ENCODE measurements at regions not wholly inside any gene's neighbourhood (a gene's known extent, or its start where the extent isn't known, plus 50 kb on each side); places are given as distances from the start of the nearest gene placed in this dataset.
"Not testable (repeated sequence)": the region's sequence is repeated elsewhere in the genome, so short reads cannot be mapped to it uniquely, and the experiment has no call there.

- DNase-seq: no peak
These were observed 90.1 kb upstream of the ABCC4 start for GRCh38 chr13:95391362-95391761.

DNA sequence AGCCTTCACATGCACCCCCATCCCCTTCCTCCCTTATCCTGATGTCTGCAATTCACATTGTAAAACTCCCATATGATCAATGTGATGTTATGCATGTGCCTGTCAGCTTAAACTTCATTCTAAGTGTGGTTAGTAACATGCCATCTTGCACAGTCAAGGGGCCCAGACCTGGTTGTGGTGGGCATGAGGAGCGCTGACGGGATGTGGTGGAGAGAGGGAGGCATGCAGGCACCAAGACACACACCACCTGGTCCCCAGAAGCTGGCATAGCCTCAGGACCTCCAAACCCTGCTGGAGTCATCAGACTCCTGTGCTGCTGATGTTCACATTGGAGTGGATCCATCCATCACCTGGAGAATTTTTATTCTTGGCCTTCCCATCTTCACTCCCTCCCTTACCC lies 90.5 kb upstream of the ABCC4 start:
- DNase-seq: no peak

DNA sequence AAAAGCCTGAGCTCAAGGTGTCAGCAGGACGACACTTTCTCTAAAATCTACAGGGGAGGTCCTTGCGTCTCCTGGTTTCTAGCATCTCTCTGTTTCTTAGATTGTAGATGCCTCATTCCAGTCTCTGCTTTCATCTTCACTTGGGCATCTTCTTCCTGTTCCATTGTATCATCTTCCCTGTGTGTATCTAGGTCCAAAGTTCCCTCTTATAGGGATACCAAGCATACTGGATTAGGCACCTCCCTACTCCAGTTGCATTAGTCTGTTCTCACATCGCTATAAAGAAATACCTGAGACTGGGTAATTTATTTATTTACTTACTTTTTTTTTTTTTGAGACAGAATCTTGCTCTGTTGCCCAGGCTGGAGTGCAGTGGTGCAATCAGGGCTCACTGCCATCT lies 91.3 kb upstream of the ABCC4 start:
- no peak for DNase-seq

DNA sequence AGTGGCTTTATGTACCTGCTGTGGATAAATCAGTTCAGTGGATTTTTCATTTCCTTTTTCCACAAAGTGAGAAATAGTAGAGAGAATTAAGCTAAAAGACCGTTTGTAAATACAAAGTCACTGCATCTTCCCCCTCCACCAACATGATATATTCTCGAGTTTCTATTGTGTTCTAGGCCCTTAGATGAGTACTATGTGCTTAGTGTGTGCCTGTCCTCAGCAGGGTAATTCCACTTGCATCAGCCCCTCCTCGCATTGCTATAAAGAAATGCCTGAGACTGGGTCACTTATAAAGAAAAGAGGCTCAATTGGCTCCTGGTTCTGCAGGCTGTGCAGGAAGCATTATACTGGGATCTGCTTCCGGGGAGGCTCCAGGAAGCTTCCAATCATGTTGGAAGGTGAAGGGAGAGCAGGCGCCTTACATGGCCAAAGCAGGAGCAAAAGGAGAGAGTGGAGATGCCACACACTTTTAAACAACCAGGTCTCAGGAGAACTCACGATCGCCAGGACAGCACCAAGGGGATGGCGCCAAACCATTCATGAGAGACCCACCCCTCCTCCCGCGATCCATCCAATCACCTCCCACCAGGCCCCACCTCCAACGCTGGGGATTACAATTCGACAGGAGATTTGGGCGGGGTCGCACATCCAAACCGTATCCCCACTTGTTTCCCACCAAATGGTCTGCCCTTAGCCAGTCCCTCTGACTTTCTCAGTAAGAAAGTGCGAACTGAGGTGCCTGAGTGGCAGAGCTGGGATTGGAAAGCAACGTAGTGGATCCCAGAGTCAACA lies 102.3 kb upstream of the ABCC4 start:
- no peak for DNase-seq

DNA sequence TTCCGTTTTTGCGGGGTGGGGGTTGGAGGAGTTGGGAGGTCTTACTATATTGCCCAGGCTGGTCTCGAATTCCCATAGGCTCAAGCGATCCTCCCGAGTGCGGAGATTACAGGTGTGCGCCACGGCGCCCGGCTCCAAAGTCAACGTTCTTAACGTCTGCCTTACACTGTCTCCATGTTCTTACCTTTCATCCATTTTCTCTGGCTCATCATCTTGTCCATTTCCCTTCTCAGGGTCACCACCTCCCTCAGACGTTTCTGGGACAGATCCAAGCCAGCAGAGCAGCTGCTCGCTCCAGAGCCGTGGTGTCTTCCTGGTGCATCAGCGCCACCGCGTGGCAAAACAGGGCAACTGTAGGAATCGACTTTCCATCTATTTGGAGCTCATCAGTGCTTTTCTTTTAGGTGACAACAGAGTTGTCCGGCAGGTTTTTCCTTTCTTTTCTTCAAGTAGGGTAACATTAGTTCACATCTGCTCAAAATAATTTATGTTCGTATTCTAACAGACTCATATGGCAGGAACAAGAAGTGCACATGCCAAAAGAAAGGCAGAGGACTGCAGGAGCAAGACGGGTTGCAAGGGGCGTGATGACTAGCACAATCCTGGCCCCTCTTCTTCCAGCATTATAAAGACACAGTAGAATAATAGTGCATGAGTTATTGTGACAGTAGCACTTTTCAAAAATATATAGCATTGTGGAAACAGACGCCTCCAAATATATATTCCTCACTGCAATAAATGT lies 103.1 kb upstream of the ABCC4 start:
- DNase-seq: peak; percentile 75

DNA sequence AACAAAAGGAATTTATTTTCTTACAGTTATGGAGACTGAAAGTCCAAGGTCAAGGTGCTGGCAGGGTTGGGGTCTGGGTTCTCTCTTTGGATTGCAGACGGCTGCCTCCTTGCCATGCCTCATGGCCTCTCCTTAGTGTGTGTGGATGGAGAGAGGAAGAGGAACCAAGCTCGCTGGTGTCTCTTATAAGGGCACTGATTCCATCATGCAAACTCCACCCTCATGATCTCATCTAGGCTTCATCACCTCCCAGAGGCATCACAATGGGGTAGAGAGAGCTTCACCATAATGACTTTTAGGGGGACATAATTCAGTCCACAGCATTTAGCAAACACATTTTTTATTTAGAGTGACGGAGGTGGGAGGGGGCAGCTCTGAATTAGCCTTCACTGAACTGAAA lies 104.9 kb upstream of the ABCC4 start:
- DNase-seq: no peak

GRCh38 chr13:95411428-95412040 lies 110.3 kb upstream of the ABCC4 start:
- peak; percentile 6 for DNase-seq

DNA sequence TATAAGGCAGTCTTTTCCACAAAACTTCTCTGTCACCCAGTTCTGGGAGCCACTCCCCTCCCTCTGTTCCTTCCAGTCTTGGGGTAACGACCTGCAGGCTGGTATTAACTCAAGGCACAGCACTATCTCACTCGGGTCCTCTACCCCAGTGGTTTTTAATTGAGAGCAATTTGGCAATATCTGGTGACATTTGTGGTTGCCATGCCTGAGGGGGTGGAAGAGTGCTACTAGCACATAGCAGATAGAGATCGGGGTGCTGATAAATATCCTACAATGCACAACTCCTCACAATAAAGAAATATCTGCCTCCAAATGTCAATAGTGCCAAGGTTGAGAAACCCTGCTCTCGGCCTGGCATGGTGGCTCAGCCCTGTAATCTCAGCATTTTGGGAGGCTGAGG lies 117.7 kb upstream of the ABCC4 start:
- DNase-seq: no peak

DNA sequence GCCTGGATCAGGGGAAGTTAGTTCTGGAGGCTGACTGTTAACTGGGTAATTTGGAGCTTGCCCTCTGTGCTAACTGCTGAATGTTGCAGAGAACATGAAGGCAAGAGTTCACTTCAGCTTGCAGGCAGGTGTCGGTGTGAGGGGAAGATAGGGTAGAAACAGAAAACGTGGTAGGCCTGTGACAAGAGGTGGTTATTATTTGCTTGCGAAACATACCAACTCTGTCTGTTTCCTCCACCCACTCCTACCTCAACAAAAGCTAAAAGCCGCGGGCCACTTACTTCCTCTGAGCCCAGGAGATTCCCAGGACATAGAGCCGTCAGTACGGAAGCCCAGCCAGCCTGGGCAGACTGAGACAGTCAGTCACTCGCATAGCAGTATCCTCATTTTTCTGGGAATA lies 119.2 kb upstream of the ABCC4 start:
- DNase-seq: no peak

DNA sequence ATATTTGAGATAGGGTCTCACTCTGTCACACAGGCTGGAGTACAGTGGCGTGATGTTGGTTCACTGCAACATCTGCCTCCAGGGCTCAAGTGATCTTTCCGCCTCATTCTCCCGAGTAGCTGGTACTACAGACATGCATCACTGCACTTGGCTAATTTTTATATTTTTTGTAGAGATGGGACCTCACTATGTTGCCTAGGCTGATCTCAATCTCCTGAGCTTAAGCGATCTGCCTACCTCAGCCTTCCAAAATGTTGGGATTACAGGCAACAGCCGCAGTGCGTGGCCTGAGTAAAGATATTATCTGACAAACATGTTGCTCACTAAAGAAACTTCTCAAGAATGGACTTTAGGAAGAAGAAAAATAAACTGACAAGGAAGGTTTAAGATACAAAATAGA lies 125.4 kb upstream of the ABCC4 start:
- DNase-seq: no peak

DNA sequence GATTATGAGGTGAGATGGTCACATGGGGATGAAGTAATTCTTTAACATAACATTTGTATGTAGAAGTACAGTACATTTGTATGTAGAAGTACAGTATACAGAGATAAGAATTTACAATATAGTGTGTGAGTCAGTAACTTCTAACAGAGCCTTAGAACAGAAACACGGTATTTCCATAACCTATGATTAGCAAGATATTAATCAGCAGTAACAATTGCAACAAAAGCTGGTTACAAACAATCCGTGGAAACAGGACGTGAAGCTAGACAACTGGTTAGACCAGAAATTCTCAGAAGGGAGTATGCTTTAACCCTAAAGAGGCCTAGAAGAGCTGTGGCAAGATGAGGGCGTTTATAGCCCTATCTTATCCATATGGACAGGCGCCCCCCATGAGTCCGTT lies 122.0 kb upstream of the CLDN10 start:
- DNase-seq: not testable (repeated sequence)

- DNase-seq: no peak
These were observed 120.4 kb upstream of the CLDN10 start for GRCh38 chr13:95432141-95432540.

- DNase-seq: no peak
These were observed 119.0 kb upstream of the CLDN10 start for GRCh38 chr13:95433537-95433936.

GRCh38 chr13:95434111-95434510 lies 118.4 kb upstream of the CLDN10 start:
- no peak for DNase-seq

GRCh38 chr13:95437561-95437960 lies 115.0 kb upstream of the CLDN10 start:
- no peak for DNase-seq

DNA sequence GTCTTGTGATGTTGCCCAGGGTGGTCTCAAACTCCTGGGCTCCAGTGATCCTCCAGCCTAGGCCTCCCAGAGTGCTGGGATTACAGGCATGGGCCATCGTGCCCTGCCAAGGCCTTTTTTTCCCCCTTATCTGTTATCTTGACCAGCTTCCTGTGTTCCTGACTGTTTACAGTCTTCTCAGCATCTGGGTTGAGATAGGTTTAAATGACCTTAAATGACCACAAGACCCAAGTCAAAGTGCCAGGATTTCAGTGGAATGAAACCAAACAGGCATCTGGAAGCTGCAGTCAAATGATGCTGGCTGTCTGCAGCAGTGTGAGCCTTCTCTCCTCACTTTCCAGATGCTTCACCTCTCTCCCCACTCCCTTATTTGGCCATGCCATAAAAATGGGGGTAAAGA lies 114.2 kb upstream of the CLDN10 start:
- DNase-seq: no peak

DNA sequence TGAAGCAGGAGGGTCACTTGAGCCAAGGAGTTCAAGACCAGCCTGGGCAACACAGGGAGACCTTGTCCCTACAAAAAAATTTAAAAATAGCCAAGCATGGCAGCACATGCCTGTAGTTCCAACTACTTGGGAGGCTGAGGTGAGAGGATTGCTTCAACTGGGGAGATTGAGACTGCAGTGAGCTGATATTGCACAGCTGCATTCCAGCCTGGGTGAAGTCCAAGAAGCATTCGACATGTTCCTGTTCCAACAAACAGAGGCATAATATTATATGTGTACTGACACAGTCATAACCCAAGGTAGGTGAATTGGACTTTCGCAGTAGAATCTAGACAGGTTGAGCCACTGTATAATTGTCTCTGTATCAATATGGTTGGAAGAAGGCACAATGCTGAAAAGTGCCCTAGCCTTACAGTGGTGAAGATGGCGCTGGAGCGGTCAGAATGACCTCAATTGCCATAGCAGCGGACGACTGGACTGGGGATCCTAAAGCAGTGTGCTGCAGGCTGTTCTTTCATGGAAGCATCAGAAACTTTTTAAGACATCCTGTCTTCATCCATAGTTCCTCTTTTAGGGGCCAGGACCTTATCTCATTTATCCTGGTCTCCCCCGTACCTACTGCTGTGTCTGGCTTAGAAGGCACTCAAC lies 112.0 kb upstream of the CLDN10 start:
- DNase-seq: no peak

- no peak for DNase-seq
These were observed 111.2 kb upstream of the CLDN10 start for GRCh38 chr13:95441326-95441725.

GRCh38 chr13:95444006-95444730 lies 108.4 kb upstream of the CLDN10 start:
- no peak for DNase-seq

DNA sequence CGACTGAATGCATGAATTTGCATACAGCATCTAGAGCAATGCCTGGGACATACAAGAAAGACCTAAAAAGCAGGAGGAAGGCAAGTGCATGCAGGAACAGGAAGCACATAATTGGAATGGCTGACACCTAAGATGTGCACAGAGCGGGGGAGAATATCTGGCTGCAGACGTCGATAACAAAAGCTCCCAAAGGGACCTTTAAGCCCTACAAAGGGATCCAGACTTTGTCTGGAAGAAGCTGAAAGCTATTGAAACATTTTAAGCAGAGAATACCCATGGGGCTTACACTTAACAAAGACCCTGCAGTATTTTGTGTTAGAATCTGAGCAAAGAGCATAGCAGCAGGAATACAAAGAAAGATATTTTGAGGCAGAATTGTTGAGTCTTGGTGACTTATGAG lies 107.4 kb upstream of the CLDN10 start:
- DNase-seq: no peak

GRCh38 chr13:95447814-95448213 lies 104.7 kb upstream of the CLDN10 start:
- DNase-seq: no peak

- no peak for DNase-seq
These were observed 100.9 kb upstream of the CLDN10 start for GRCh38 chr13:95451656-95452055.

GRCh38 chr13:95452375-95452774 lies 100.1 kb upstream of the CLDN10 start:
- no peak for DNase-seq

All from fibroblast of skin of scalp (primary cell).